ENCODE measurements at regions not wholly inside any gene's neighbourhood (a gene's known extent, or its start where the extent isn't known, plus 50 kb on each side); places are given as distances from the start of the nearest gene placed in this dataset.

- H3K27me3 Mint-ChIP-seq (ENCODE audit: insufficient read depth, unreplicated experiment) = no peaks in the 10 kb centered on the region
- POLR2A ChIA-PET = interaction anchor here (0.6 kb wide), 1 partner anchor 171 kb away, joined by 3 read pairs; no protein-coding TSS in a partner anchor
- no peak overlapping the region for H3K4me3 Mint-ChIP-seq (ENCODE audit: unreplicated experiment)
- CTCF ChIA-PET = interaction anchor here (0.6 to 0.8 kb wide), 2 partner anchors 15 to 166 kb away, joined by 3 read pairs; no protein-coding TSS in a partner anchor
- no peaks in the 10 kb centered on the region for H3K9me3 Mint-ChIP-seq (ENCODE audit: unreplicated experiment)
- H3K36me3 Mint-ChIP-seq (ENCODE audit: insufficient read depth, unreplicated experiment) = no peaks in the 10 kb centered on the region
- intact Hi-C loops (cut with micrococcal nuclease) = loop anchor here (1.0 kb wide), 1 partner anchor 172 kb away; no protein-coding TSS in a partner anchor
- no peak overlapping the region for H3K27ac Mint-ChIP-seq (ENCODE audit: low read depth, unreplicated experiment)
- no peaks in the 10 kb centered on the region for H3K4me1 Mint-ChIP-seq (ENCODE audit: insufficient read depth, unreplicated experiment)
- DNase-seq (ENCODE audit: unreplicated experiment) = peak; percentile 58
- no TSS peak for BruUV-seq (replicated peaks)
- TF ChIP-seq CTCF (IDR thresholded peaks at IDR 0.05; ENCODE audit: unreplicated experiment) = peak; percentile 29
Measured at GRCh38 chr4:56129431-56129861, 180.7 kb downstream of the CEP135 start.

GRCh38 chr4:56128213-56128612, 179.5 kb downstream of the CEP135 start:
- POLR2A ChIA-PET = interaction anchor here (0.6 to 1.3 kb wide), 2 partner anchors 16 to 22 kb away, joined by 3 read pairs; no protein-coding TSS in a partner anchor
- Mint-ChIP-seq H3K27me3 (ENCODE audit: insufficient read depth, unreplicated experiment) (no peaks in the 10 kb centered on the region), H3K27ac (ENCODE audit: low read depth, unreplicated experiment) (no peak overlapping the region), H3K4me3 (ENCODE audit: unreplicated experiment) (no peak overlapping the region), H3K9me3 (ENCODE audit: unreplicated experiment) (no peaks in the 10 kb centered on the region), H3K36me3 (ENCODE audit: insufficient read depth, unreplicated experiment) (no peaks in the 10 kb centered on the region), H3K4me1 (ENCODE audit: insufficient read depth, unreplicated experiment) (no peaks in the 10 kb centered on the region)
- no peak for TF ChIP-seq CTCF (IDR thresholded peaks at IDR 0.05; ENCODE audit: unreplicated experiment)
- intact Hi-C loops (cut with micrococcal nuclease) = no loop called here
- CTCF ChIA-PET = interaction anchor here (0.7 kb wide), 1 partner anchor 33 kb away, joined by 3 read pairs; no protein-coding TSS in a partner anchor
- no TSS peak for BruUV-seq (replicated peaks)
- peak; percentile 53 for DNase-seq (ENCODE audit: unreplicated experiment)

GRCh38 chr4:56127716-56128115, 179.0 kb downstream of the CEP135 start:
- no peak for TF ChIP-seq CTCF (IDR thresholded peaks at IDR 0.05; ENCODE audit: unreplicated experiment)
- no TSS peak for BruUV-seq (replicated peaks)
- DNase-seq (ENCODE audit: unreplicated experiment) = no peak
- Mint-ChIP-seq H3K4me1 (ENCODE audit: insufficient read depth, unreplicated experiment) (no peaks in the 10 kb centered on the region), H3K27ac (ENCODE audit: low read depth, unreplicated experiment) (no peak overlapping the region), H3K9me3 (ENCODE audit: unreplicated experiment) (no peaks in the 10 kb centered on the region), H3K36me3 (ENCODE audit: insufficient read depth, unreplicated experiment) (no peaks in the 10 kb centered on the region), H3K27me3 (ENCODE audit: insufficient read depth, unreplicated experiment) (peaks cover 4% of the 10 kb centered on the region), H3K4me3 (ENCODE audit: unreplicated experiment) (no peak overlapping the region)
- POLR2A ChIA-PET = interaction anchor here (0.6 to 1.3 kb wide), 2 partner anchors 16 to 21 kb away, joined by 3 read pairs; no protein-coding TSS in a partner anchor
- intact Hi-C loops (cut with micrococcal nuclease) = no loop called here
- CTCF ChIA-PET = interaction anchor here (0.7 kb wide), 1 partner anchor 33 kb away, joined by 3 read pairs; no protein-coding TSS in a partner anchor

GRCh38 chr4:56123547-56123946, 174.8 kb downstream of the CEP135 start:
- POLR2A ChIA-PET = no interaction called here
- no peak overlapping the region for H3K4me3 Mint-ChIP-seq (ENCODE audit: unreplicated experiment)
- peaks cover 20% of the 10 kb centered on the region for H3K27me3 Mint-ChIP-seq (ENCODE audit: insufficient read depth, unreplicated experiment)
- no peak for DNase-seq (ENCODE audit: unreplicated experiment)
- intact Hi-C loops (cut with micrococcal nuclease) = no loop called here
- H3K9me3 Mint-ChIP-seq (ENCODE audit: unreplicated experiment) = no peaks in the 10 kb centered on the region
- H3K36me3 Mint-ChIP-seq (ENCODE audit: insufficient read depth, unreplicated experiment) = no peaks in the 10 kb centered on the region
- no peak for TF ChIP-seq CTCF (IDR thresholded peaks at IDR 0.05; ENCODE audit: unreplicated experiment)
- CTCF ChIA-PET = interaction anchor here (0.9 kb wide), 1 partner anchor 175 kb away, joined by 3 read pairs; no protein-coding TSS in a partner anchor
- no TSS peak for BruUV-seq (replicated peaks)
- H3K27ac Mint-ChIP-seq (ENCODE audit: low read depth, unreplicated experiment) = no peak overlapping the region
- H3K4me1 Mint-ChIP-seq (ENCODE audit: insufficient read depth, unreplicated experiment) = no peaks in the 10 kb centered on the region
